Activated naive CD4-positive, alpha-beta T cell treated with anti-CD3 and anti-CD28 coated beads for 36 hours (primary cell): ENCODE measurements at regions not wholly inside any gene's neighbourhood (a gene's known extent, or its start where the extent isn't known, plus 50 kb on each side); places are given as distances from the start of the nearest gene placed in this dataset.
"Not testable (repeated sequence)": the region's sequence is repeated elsewhere in the genome, so short reads cannot be mapped to it uniquely, and the experiment has no call there.

Source experiments
- CTCF ChIA-PET: fragments of 350-600 bp; sonication (Branson Sonifier 250); formaldehyde crosslinking; loops from one replicate; lab custom pipeline; 2021; ENCODE audit warnings: antibody characterized with exemption; lab: Charles Lee
- DNase-seq: peaks from one replicate; pipeline ENCODE4 v3.0.0-alpha.2; 2020
- H3K27ac Mint-ChIP-seq: one replicate; pipeline ENCODE4 v1.8.0; 2021; ENCODE audit warnings: mild to moderate bottlenecking, mixed read lengths
- H3K27me3 Mint-ChIP-seq: one replicate; pipeline ENCODE4 v1.8.0; 2021; ENCODE audit warnings: low read depth, mixed read lengths
- H3K36me3 Mint-ChIP-seq: one replicate; pipeline ENCODE4 v1.8.0; 2021; ENCODE audit warnings: low read depth, mixed read lengths
- H3K4me1 Mint-ChIP-seq: one replicate; pipeline ENCODE4 v1.8.0; 2021; ENCODE audit warnings: low read depth, mixed read lengths
- H3K4me3 Mint-ChIP-seq: one replicate; pipeline ENCODE4 v1.8.0; 2021; ENCODE audit warnings: mild to moderate bottlenecking, moderate library complexity, mixed read lengths
- H3K9me3 Mint-ChIP-seq: one replicate; pipeline ENCODE4 v1.8.0; 2021; ENCODE audit warnings: mixed read lengths
- intact Hi-C: fragments of 100-400 bp; cut with micrococcal nuclease; formaldehyde crosslinking; loops from one replicate; pipeline ENCODE4 v1.15.1; 2023

GRCh38 chr10:61064356-61064755, 120.4 kb upstream of the RHOBTB1 start:
- H3K4me3 Mint-ChIP-seq: no peak overlapping the region
- H3K27me3 Mint-ChIP-seq: peaks cover 2% of the 10 kb centered on the region
- no peaks in the 10 kb centered on the region for H3K9me3 Mint-ChIP-seq
- intact Hi-C loops: no loop called here
- no peaks in the 10 kb centered on the region for H3K36me3 Mint-ChIP-seq
- H3K27ac Mint-ChIP-seq: no peak overlapping the region
- CTCF ChIA-PET: no interaction called here
- H3K4me1 Mint-ChIP-seq: no peaks in the 10 kb centered on the region
- DNase-seq: no peak

- peaks cover 2% of the 10 kb centered on the region for H3K27me3 Mint-ChIP-seq
- H3K4me3 Mint-ChIP-seq: no peak overlapping the region
- H3K36me3 Mint-ChIP-seq: no peaks in the 10 kb centered on the region
- intact Hi-C loops: no loop called here
- CTCF ChIA-PET: no interaction called here
- H3K4me1 Mint-ChIP-seq: no peaks in the 10 kb centered on the region
- DNase-seq: no peak
- H3K9me3 Mint-ChIP-seq: no peaks in the 10 kb centered on the region
- no peak overlapping the region for H3K27ac Mint-ChIP-seq
These were observed 119.9 kb upstream of the RHOBTB1 start for GRCh38 chr10:61063901-61064300.

GRCh38 chr10:61063034-61063433, 119.0 kb upstream of the RHOBTB1 start:
- H3K27me3 Mint-ChIP-seq: peaks cover 2% of the 10 kb centered on the region
- H3K4me1 Mint-ChIP-seq: no peaks in the 10 kb centered on the region
- no peak overlapping the region for H3K27ac Mint-ChIP-seq
- H3K9me3 Mint-ChIP-seq: no peaks in the 10 kb centered on the region
- no peak for DNase-seq
- intact Hi-C loops: no loop called here
- H3K4me3 Mint-ChIP-seq: no peak overlapping the region
- no peaks in the 10 kb centered on the region for H3K36me3 Mint-ChIP-seq
- CTCF ChIA-PET: interaction anchor here (0.6 kb wide), 1 partner anchor 1186 kb away, joined by 3 read pairs; no protein-coding TSS in a partner anchor

GRCh38 chr10:61061923-61062504, 118.0 kb upstream of the RHOBTB1 start:
- no peaks in the 10 kb centered on the region for H3K9me3 Mint-ChIP-seq
- no peaks in the 10 kb centered on the region for H3K4me1 Mint-ChIP-seq

DNA sequence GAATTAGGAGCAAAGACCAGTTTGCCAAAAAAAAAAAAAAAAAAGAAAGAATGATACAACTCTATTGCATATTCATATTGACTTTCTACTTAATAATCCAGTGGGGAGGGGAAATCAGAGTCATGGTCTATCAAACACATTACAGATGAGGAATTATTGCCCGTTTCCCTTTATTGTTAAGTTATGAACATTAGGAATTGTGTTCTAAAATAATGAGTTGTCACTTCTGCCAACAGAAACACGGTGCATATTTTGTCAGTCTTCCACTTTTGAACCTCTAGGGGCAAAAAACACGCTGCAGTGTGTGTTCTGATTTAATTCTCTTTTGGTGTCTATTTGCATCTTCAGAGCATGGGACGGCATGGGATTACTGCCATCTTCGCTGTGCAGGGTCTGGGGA, 115.7 kb upstream of the RHOBTB1 start:
- no peaks in the 10 kb centered on the region for H3K27me3 Mint-ChIP-seq
- no peak overlapping the region for H3K4me3 Mint-ChIP-seq
- no peaks in the 10 kb centered on the region for H3K4me1 Mint-ChIP-seq
- no peaks in the 10 kb centered on the region for H3K9me3 Mint-ChIP-seq
- CTCF ChIA-PET: no interaction called here
- no peaks in the 10 kb centered on the region for H3K36me3 Mint-ChIP-seq
- DNase-seq: no peak
- intact Hi-C loops: no loop called here
- no peak overlapping the region for H3K27ac Mint-ChIP-seq

More at GRCh38 chr10:61061923-61062504, 118.0 kb upstream of the RHOBTB1 start:
- CTCF ChIA-PET: no interaction called here
- DNase-seq: no peak
- no peaks in the 10 kb centered on the region for H3K27me3 Mint-ChIP-seq
- H3K36me3 Mint-ChIP-seq: no peaks in the 10 kb centered on the region
- H3K27ac Mint-ChIP-seq: no peak overlapping the region
- intact Hi-C loops: no loop called here
- no peak overlapping the region for H3K4me3 Mint-ChIP-seq

GRCh38 chr10:61052469-61053205, 108.7 kb upstream of the RHOBTB1 start:
- H3K4me3 Mint-ChIP-seq: no peak overlapping the region
- intact Hi-C loops: no loop called here
- CTCF ChIA-PET: no interaction called here
- no peak for DNase-seq
- no peaks in the 10 kb centered on the region for H3K27me3 Mint-ChIP-seq
- H3K4me1 Mint-ChIP-seq: no peaks in the 10 kb centered on the region
- H3K36me3 Mint-ChIP-seq: no peaks in the 10 kb centered on the region
- no peaks in the 10 kb centered on the region for H3K9me3 Mint-ChIP-seq
- no peak overlapping the region for H3K27ac Mint-ChIP-seq

DNA sequence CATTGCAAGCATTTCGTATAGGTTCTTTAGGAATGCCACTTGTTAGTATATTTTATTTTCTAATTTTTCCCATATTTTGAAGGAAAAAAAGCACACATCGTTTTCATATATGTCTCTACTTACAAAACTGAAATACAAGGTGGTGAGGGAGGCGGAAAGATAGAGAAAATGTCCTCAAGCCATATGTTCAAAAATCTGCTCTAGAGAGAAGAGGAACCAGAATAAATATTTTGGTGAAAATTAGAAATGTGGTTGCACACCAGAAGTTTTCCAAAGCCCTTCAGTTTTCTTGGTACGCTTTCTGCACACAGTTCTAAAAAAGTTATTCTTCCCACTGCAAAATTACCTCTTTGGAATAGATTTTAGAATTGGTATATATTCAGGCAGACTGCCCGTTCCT, 107.4 kb upstream of the RHOBTB1 start:
- H3K9me3 Mint-ChIP-seq: no peaks in the 10 kb centered on the region
- no peaks in the 10 kb centered on the region for H3K27me3 Mint-ChIP-seq
- H3K36me3 Mint-ChIP-seq: no peaks in the 10 kb centered on the region
- no peak overlapping the region for H3K27ac Mint-ChIP-seq
- no peaks in the 10 kb centered on the region for H3K4me1 Mint-ChIP-seq
- intact Hi-C loops: no loop called here
- no peak for DNase-seq
- H3K4me3 Mint-ChIP-seq: no peak overlapping the region
- CTCF ChIA-PET: no interaction called here

DNA sequence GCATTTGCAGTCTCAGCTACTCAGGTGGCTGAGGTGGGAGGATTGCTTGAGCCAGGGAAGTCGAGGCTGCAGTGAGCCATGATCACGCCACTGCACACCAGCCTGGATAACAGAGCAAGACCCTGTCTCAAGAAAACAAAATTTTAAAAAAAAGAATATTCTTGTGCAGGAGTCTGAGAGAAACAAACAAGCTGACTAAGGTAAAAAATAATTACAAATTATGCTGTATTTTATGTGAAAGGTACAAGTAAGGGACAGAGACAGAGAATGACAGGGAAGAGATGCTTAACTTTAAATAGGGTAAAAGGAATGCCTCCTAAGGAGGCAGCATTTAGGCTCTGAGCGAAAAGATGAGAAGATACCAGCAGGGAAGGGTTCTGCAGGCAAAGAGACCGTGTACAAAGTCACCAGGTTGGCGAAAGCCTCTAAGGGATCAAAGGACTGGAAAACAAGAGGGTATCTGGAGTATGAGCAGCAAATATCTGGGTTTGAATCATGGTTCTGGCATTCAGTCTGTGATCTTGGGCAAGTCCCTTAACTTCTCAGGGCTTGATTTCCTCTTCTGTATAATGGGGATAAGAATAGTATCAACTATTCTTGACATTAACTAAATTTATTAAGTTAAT, 106.2 kb upstream of the RHOBTB1 start:
- Mint-ChIP-seq H3K27ac (no peak overlapping the region), H3K4me1 (no peaks in the 10 kb centered on the region), H3K4me3 (no peak overlapping the region), H3K36me3 (no peaks in the 10 kb centered on the region), H3K27me3 (no peaks in the 10 kb centered on the region), H3K9me3 (no peaks in the 10 kb centered on the region)
- DNase-seq: no peak
- CTCF ChIA-PET: no interaction called here
- intact Hi-C loops: no loop called here

DNA sequence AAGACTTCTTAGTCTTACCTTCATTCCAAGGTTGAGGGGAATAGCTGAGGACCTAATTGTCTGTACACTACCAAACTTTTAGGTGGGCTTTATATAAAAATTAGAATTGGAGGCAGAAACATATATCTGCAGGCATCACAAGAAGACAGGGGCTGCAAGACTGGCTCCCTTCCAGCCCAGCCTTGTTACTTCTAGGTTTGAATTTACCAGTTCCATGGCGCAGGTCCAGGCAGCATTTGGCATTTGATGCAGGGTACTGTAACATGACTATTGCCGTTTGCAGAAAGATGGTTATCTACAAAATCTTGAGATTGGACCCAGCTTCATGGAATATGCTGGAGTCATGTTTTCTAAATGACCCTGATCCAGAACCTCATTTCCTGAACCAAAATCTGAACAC, 105.4 kb upstream of the RHOBTB1 start:
- intact Hi-C loops: no loop called here
- Mint-ChIP-seq H3K4me1 (no peaks in the 10 kb centered on the region), H3K4me3 (no peak overlapping the region), H3K9me3 (no peaks in the 10 kb centered on the region), H3K27ac (no peak overlapping the region), H3K36me3 (no peaks in the 10 kb centered on the region), H3K27me3 (no peaks in the 10 kb centered on the region)
- no peak for DNase-seq
- CTCF ChIA-PET: no interaction called here

- Mint-ChIP-seq H3K27ac (no peak overlapping the region), H3K4me1 (no peaks in the 10 kb centered on the region), H3K27me3 (no peaks in the 10 kb centered on the region), H3K9me3 (no peaks in the 10 kb centered on the region), H3K36me3 (no peaks in the 10 kb centered on the region), H3K4me3 (no peak overlapping the region)
- CTCF ChIA-PET: no interaction called here
- intact Hi-C loops: no loop called here
- DNase-seq: no peak
These were observed 104.0 kb upstream of the RHOBTB1 start for GRCh38 chr10:61047788-61048560.

- Mint-ChIP-seq H3K27me3 (no peaks in the 10 kb centered on the region), H3K9me3 (no peaks in the 10 kb centered on the region), H3K27ac (no peak overlapping the region), H3K4me3 (no peak overlapping the region), H3K4me1 (no peaks in the 10 kb centered on the region), H3K36me3 (no peaks in the 10 kb centered on the region)
- intact Hi-C loops: no loop called here
- CTCF ChIA-PET: interaction anchor here (0.6 kb wide), 1 partner anchor 78 kb away, joined by 3 read pairs; no protein-coding TSS in a partner anchor
- DNase-seq: no peak
These were observed 103.1 kb upstream of the RHOBTB1 start for GRCh38 chr10:61047081-61047480.

- H3K9me3 Mint-ChIP-seq, H3K27ac Mint-ChIP-seq, H3K4me1 Mint-ChIP-seq, DNase-seq, H3K27me3 Mint-ChIP-seq, intact Hi-C loops, H3K36me3 Mint-ChIP-seq, H3K4me3 Mint-ChIP-seq: not testable (repeated sequence)
- CTCF ChIA-PET: interaction anchor here (0.7 to 1.0 kb wide), 2 partner anchors 8 to 228 kb away, joined by 3 to 4 read pairs; no protein-coding TSS in a partner anchor
These were observed 101.5 kb upstream of the RHOBTB1 start for GRCh38 chr10:61045480-61045879.
